IPS-20b (cell line): ENCODE measurements at regions not wholly inside any gene's neighbourhood (a gene's known extent, or its start where the extent isn't known, plus 50 kb on each side); places are given as distances from the start of the nearest gene placed in this dataset.
"Not testable (repeated sequence)": the region's sequence is repeated elsewhere in the genome, so short reads cannot be mapped to it uniquely, and the experiment has no call there.

ENCODE experiments used
- H3K27ac ChIP-seq: one replicate; pipeline ENCODE4 v1.5.1; 2013; ENCODE audit warnings: low read length
- H3K27me3 ChIP-seq: 2 replicates; pipeline ENCODE4 v1.6.1; 2013; ENCODE audit warnings: mild to moderate bottlenecking, low read length, inconsistent platforms; ENCODE audit not compliant: insufficient read depth
- H3K36me3 ChIP-seq: 2 replicates; pipeline ENCODE4 v1.6.1; 2013; ENCODE audit warnings: low read depth, mild to moderate bottlenecking, inconsistent platforms, low read length, moderate library complexity; ENCODE audit not compliant: insufficient read depth
- H3K4me1 ChIP-seq: 2 replicates; pipeline ENCODE4 v1.6.1; 2013; ENCODE audit warnings: mild to moderate bottlenecking, control low read depth, inconsistent platforms, low read length, moderate library complexity; ENCODE audit not compliant: insufficient read depth
- H3K4me3 ChIP-seq: 2 replicates; pipeline ENCODE4 v1.5.1; 2013; ENCODE audit warnings: mild to moderate bottlenecking, low read length, inconsistent platforms
- H3K9ac ChIP-seq: 2 replicates; pipeline ENCODE4 v1.6.1; 2013; ENCODE audit warnings: low read depth, mild to moderate bottlenecking, inconsistent platforms, low read length, moderate library complexity
- H3K9me3 ChIP-seq: 2 replicates; pipeline ENCODE4 v1.6.1; 2013; ENCODE audit warnings: mild to moderate bottlenecking, low read depth, low read length, inconsistent platforms; ENCODE audit not compliant: insufficient read depth

DNA sequence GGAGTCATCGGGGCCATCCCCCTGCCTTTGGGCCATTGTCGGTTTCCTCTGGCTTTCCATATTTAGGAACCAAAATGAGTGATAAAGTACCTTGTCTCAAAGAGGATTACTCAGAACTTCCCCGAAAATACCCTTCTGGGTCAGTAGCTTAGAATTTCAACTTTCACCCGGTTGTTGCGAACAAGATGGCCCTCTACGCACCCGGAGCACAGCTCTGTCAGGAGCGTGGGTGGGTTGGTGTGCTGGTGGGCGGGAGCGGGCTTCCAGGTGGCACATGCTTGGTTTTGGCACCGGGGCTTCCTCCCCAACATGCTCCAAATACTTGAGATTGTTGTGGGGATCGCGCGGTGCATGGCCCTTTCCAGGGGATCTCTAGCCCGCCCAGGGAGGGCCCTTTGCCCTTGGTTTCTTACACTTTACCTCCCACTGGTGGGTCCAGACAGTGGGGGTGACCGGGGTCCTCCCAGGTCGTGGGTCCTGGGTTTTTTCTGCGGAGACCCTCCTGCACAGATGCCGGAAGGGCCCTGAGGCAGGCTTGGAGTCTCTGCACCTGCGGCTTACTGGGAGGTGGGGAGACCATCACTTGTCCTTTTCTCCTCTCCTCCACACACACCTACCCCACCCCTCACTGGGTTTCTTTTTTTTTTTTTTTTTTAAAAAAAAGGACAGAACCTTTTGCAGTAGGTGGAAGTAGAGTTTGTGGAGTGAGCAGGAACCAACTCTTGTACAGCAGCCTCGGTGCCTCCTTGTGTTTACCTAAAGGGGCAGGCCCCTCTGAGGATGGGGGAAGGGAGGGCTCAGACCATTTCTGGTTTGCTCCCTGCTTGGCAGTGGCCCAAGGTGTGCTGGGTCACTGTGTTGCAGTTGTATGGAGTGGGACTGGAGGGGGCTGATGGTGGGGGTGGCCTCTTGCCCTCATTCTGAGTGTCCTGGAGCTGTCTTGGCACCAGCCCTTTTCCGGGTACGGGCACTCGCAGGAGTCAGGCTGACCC, 142.1 kb downstream of the SEC14L1 start:
- H3K36me3 ChIP-seq = no peaks in the 10 kb centered on the region
- H3K9ac ChIP-seq = peak overlapping the region; percentile 63; the same call in 1 of the 2 replicates
- peak overlapping the region; percentile 85 for H3K4me3 ChIP-seq
- H3K9me3 ChIP-seq = no peaks in the 10 kb centered on the region
- H3K4me1 ChIP-seq = peaks cover 15% of the 10 kb centered on the region; the same call in 1 of the 2 replicates
- no peak overlapping the region for H3K27ac ChIP-seq
- H3K27me3 ChIP-seq = peaks cover 31% of the 10 kb centered on the region

DNA sequence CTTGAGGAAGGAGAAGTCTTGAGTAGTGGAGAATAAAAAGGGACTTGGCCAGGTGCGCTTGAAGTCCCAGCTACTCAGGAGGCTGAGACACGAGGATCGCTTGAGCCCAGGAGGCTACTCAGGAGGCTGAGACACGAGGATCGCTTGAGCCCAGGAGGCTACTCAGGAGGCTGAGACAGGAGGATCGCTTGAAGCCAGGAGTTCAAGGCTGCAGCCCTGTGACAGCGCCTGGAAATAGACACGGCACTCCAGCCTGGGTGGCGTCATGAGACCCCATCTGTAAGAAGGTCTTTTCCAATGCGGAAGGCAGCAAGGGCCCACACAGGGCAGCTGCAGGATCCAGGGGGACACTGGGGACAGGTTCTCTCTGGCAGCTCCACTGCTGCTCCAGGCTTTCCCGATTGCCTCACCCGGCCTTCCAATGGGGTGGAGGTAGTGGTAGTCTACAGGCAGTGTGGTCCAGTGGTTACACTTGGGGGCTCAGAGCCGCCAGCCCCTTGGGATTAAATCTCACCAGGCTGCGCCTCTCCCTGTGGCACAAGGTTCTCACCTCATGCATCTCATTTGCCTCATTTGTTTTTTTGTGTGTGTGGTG, 143.4 kb downstream of the SEC14L1 start:
- no peaks in the 10 kb centered on the region for H3K9me3 ChIP-seq
- H3K9ac ChIP-seq = no peak overlapping the region
- H3K36me3 ChIP-seq = no peaks in the 10 kb centered on the region
- H3K4me3 ChIP-seq = no peak overlapping the region
- H3K4me1 ChIP-seq = peaks cover 22% of the 10 kb centered on the region; the same call in 1 of the 2 replicates
- H3K27me3 ChIP-seq = peaks cover 31% of the 10 kb centered on the region
- no peak overlapping the region for H3K27ac ChIP-seq

DNA sequence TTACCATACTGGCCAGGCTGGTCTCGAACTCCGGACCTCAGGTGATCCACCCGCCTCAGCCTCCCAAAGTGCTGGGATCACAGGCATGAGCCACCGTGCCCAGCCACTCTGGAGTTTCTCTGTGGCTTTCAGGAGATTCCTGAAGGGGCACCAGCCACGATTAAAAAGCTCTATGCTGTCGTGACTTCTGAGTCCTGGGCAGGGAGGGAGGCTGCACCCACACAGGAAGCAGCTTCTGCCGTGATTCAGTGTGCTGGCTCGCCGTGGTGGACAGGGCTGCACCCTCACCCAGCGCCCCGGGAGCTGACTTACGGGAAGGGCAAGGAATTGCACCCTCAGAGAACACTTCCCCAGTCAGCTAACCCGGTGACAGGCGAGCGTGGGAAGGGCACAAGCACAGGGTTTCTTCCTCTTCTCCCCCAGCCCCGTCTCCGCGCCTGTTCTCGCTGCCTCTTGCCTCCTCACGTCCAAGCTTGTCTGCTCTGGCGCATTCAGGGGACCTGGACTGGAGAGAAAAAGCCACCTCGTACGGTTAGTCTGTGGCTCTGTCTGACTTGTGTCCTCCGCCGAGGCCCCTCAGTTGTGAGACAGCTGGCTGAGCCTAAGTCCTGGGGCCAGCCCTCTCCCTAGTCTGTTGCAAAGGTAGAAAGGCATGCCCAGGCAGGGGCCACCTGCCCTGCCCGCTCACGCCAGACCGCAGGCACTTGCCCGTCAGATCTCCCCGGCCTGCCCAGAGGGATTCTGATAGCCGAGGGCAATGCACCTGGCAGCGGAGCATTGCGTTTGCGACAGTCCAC, 145.0 kb downstream of the SEC14L1 start:
- no peak overlapping the region for H3K9ac ChIP-seq
- peaks cover 19% of the 10 kb centered on the region; the same call in 1 of the 2 replicates for H3K4me1 ChIP-seq
- H3K27me3 ChIP-seq = peaks cover 14% of the 10 kb centered on the region
- no peaks in the 10 kb centered on the region for H3K9me3 ChIP-seq
- H3K36me3 ChIP-seq = no peaks in the 10 kb centered on the region
- no peak overlapping the region for H3K27ac ChIP-seq
- H3K4me3 ChIP-seq = no peak overlapping the region

DNA sequence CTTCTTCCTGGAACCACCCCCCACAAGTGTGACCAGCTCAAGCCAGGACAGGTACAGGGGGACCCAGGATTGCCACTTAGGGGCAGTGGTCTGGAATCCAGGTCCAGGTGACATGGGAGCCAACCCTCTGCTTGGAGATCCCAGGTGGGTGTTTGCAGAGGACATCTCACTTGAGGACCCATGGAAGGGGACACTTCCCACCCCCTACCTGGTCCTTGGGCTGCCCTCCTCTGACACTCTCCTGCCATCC, 145.5 kb downstream of the SEC14L1 start:
- H3K9me3 ChIP-seq = no peaks in the 10 kb centered on the region
- peaks cover 14% of the 10 kb centered on the region for H3K27me3 ChIP-seq
- no peak overlapping the region for H3K27ac ChIP-seq
- H3K9ac ChIP-seq = no peak overlapping the region
- H3K4me3 ChIP-seq = no peak overlapping the region
- H3K4me1 ChIP-seq = peaks cover 19% of the 10 kb centered on the region; the same call in 1 of the 2 replicates
- no peaks in the 10 kb centered on the region for H3K36me3 ChIP-seq

DNA sequence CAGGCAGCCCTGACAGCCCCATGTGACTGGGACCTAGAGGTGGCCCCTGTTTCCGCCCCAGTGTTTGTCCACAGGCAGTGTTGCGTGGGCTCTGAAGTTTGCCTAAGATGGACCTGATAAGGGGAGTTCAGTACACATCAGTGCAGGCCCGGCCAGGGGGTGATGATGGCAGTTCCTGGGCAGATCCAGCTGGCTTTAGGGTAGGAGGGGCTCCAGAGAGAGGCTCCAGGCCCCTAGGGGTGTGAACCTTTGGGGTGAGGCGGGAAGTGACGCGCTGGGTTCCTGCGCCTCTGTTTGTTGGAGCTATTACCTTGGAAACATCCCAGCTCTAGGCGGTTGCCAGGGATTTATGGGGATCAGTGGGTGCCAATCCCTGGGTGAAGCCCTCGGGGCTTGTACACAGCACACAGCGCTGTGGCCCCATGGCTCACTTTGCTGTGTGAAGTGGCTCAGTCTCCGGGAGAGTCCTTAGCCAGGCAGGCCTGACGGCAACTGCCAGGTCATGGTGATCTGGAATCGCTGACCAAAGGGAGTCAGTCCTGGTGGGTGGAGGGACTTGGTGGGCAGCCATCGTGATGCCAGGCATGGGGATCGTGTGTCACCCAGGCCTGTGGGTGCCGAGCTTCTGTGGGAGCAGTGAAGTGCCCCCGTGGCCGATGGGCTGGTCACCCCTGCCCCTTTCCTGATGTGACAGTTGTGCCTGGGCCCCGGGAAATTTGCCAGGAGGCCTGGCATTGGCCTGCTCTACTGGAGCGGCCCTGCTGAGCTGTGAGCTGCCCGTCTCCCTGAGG, 146.1 kb downstream of the SEC14L1 start:
- Histone ChIP-seq H3K9me3 (no peaks in the 10 kb centered on the region), H3K4me1 (peaks cover 19% of the 10 kb centered on the region; the same call in 1 of the 2 replicates), H3K27ac (no peak overlapping the region), H3K27me3 (peaks cover 9% of the 10 kb centered on the region), H3K9ac (no peak overlapping the region), H3K4me3 (no peak overlapping the region), H3K36me3 (no peaks in the 10 kb centered on the region)

DNA sequence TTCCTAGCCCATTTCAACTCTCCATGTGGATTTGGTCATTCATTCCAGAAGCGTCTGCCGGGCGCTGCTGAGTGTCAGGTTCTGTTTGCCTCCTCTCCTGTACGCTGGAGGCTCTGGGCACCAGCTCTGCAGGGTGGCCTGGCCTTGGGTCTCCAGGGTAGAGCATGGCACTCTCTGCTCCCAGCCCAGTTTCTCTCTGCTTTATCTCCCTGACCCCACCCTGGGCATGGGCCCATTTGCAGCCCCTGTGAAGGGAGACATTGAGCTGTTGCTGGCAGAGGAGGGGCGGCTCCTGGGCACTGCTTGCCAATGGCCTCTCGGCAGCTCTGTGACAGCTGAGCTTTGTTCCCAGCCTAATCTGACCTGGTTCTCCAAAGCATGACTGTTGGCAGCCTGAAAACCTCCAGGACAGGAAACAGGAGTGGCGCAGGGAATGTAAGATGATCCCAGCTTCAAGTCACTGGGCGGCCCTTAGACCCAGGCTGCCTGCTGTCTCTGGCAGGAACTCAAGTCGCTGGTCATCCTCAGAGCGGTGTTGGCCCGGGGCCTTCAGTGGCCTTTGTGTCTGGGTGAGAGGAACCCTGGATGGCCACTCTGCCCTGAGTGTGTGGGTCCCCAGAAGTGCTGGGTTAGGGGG, 146.8 kb downstream of the SEC14L1 start:
- H3K4me1 ChIP-seq = peaks cover 15% of the 10 kb centered on the region; the same call in 1 of the 2 replicates
- no peak overlapping the region for H3K4me3 ChIP-seq
- H3K9me3 ChIP-seq = no peaks in the 10 kb centered on the region
- H3K36me3 ChIP-seq = no peaks in the 10 kb centered on the region
- H3K27me3 ChIP-seq = peaks cover 2% of the 10 kb centered on the region; the same call in 1 of the 2 replicates
- no peak overlapping the region for H3K9ac ChIP-seq
- H3K27ac ChIP-seq = no peak overlapping the region

DNA sequence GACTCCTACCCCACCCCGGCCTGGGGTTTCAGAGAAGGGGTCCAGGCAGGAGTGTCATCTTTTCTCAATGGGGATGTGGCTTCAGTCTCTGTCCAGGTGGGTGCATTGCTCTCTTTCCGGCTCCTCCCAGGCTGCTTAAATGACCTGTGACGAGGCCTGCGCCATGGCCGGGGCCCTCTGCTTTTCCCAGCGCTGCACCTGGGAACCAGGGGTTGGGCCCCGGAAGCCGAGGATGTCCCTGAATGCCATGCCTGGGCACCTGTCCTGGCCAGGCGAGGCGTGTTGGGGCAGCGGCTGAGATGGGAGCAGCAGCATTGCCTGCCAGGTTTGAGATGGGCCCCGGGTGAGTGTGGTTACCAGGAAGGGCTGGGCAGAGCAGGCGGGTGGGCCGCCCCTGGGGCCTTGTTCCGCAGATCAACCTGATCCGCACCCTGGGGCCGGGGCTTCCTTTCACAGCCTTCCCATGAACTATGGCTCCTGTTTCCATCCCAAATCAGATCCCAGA, 147.4 kb downstream of the SEC14L1 start:
- no peaks in the 10 kb centered on the region for H3K9me3 ChIP-seq
- no peak overlapping the region for H3K27ac ChIP-seq
- no peaks in the 10 kb centered on the region for H3K27me3 ChIP-seq
- no peak overlapping the region for H3K9ac ChIP-seq
- 0 out of 2 replicates have a peak overlapping the region, but pooled peaks have one; percentile 34 for H3K4me3 ChIP-seq
- no peaks in the 10 kb centered on the region for H3K36me3 ChIP-seq
- peaks cover 9% of the 10 kb centered on the region; the same call in 1 of the 2 replicates for H3K4me1 ChIP-seq

DNA sequence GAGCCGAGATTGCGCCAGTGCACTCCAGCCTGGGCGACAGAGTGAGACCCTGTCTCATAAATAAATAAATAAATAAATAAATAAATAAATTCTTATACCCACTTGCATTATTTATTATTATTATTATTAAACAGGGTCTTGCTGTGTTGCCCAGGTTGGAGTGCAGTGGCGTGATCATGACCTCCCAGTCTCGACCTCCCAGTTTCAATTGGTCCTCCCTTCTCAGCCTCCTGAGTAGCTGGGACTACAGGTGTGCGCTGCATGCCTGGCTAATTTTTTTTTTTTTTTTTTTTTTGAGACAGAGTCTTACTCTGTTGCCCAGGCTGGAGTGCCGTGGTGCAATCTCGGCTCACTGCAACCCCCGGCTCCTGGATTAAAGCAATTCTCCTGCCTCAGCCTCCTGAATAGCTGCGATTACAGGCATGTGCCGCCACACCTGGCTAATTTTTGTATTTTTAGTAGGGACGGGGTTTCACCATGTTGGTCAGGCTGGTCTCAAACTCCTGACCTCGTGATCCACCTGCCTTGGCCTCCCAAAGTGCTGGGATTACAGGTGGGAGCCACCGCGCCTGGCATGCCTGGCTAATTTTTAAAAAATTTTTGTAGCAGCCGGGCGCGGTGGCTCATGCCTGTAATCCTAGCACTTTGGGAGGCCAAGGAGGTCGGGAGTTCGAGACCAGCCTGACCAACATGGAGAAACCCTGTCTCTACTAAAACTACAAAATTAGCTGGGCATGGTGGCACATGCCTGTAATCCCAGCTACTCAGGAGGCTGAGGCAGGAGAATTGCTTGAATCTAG, 150.2 kb downstream of the SEC14L1 start:
- not testable (repeated sequence) for H3K36me3 ChIP-seq, H3K4me3 ChIP-seq, H3K4me1 ChIP-seq, H3K27me3 ChIP-seq, H3K9me3 ChIP-seq, H3K27ac ChIP-seq, H3K9ac ChIP-seq

DNA sequence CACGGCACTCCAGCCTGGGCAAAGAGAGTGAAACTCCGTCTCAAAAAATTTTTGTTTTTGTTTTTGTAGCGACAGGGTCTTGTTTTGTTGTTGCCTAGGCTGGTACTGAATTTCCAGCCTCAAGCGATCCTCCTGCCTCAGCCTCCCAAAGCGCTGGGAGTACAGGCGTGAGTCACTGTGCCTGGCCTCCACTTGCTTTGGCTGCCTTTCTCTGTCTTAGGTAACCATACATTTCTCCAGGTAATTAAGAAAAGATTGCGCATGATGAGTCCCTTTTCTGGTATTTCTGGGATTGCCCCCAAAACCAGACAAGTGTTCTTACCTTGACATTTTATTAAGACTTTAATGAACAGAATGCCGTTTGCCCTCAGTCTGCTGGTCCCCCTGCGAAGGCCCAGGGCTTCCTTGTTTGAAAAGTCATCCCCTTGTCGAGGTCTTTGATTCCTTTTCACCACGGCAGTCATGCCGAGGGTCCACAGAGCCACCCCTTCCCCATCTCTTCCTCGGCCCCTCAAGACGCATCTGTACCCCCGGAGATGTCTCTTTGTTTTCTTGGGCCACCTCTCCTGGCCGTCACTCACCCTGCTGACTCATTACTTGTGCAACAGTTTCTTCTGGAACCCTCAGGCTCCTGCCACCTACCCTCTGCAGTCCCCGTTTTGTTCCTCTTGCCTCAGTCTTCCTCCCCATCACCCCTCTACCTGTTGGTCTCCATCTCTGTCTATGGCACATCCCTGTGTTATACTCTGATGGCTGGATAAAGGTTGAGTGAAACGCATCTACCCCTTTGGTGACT, 151.0 kb downstream of the SEC14L1 start:
- Histone ChIP-seq H3K4me1 (peaks cover 7% of the 10 kb centered on the region; the same call in 1 of the 2 replicates), H3K27me3 (no peaks in the 10 kb centered on the region), H3K4me3 (no peak overlapping the region), H3K9ac (no peak overlapping the region), H3K36me3 (no peaks in the 10 kb centered on the region; the same call in 1 of the 2 replicates), H3K9me3 (no peaks in the 10 kb centered on the region), H3K27ac (no peak overlapping the region)
